Parathyroid adenoma (tissue), 2 donors: ENCODE measurements at regions not wholly inside any gene's neighbourhood (a gene's known extent, or its start where the extent isn't known, plus 50 kb on each side); places are given as distances from the start of the nearest gene placed in this dataset.

Experiments
- H2AFZ ChIP-seq: fragments of 300-600 bp; sonication (generic); one replicate; pipeline ENCODE4 v1.7.0; 2017; ENCODE audit warnings: antibody characterized with exemption, mild to moderate bottlenecking
- H3K27ac ChIP-seq: fragments of 300-600 bp; sonication (generic); one replicate; pipeline ENCODE4 v1.7.0; 2017
- H3K27me3 ChIP-seq: fragments of 300-600 bp; sonication (generic); one replicate; pipeline ENCODE4 v1.7.0; 2017; ENCODE audit warnings: low read length; ENCODE audit not compliant: control insufficient read depth, insufficient read depth
- H3K36me3 ChIP-seq: fragments of 300-600 bp; sonication (generic); one replicate; pipeline ENCODE4 v1.7.0; 2017; ENCODE audit warnings: low read length; ENCODE audit not compliant: control insufficient read depth, insufficient read depth
- H3K4me1 ChIP-seq: fragments of 300-600 bp; sonication (generic); one replicate; pipeline ENCODE4 v1.7.0; 2017; ENCODE audit warnings: control low read depth
- H3K4me2 ChIP-seq: fragments of 300-600 bp; sonication (generic); one replicate; pipeline ENCODE4 v1.7.0; 2017; ENCODE audit warnings: low read length
- H3K4me3 ChIP-seq: fragments of 300-600 bp; sonication (generic); one replicate; pipeline ENCODE4 v1.7.0; 2017; ENCODE audit warnings: low read depth, low read length
- H3K79me2 ChIP-seq: fragments of 300-600 bp; sonication (generic); one replicate; pipeline ENCODE4 v1.7.0; 2017; ENCODE audit warnings: control low read depth
- H3K9ac ChIP-seq: fragments of 300-600 bp; sonication (generic); one replicate; pipeline ENCODE4 v1.7.0; 2017; ENCODE audit warnings: mild to moderate bottlenecking
- H3K9me3 ChIP-seq: fragments of 300-600 bp; sonication (generic); one replicate; pipeline ENCODE4 v1.7.0; 2017; ENCODE audit warnings: low read length; ENCODE audit not compliant: control insufficient read depth
- CTCF ChIP-seq: fragments of 300-600 bp; sonication (generic); IDR thresholded peaks from one replicate; pipeline ENCODE4 v1.7.0; 2017; ENCODE audit warnings: antibody characterized with exemption, mild to moderate bottlenecking
- donor health status: primary hyperparathyroidism.

GRCh38 chr2:172332507-172332906, 94.9 kb upstream of the ITGA6 start:
- Histone ChIP-seq H3K4me2 (no peak overlapping the region), H3K4me1 (no peaks in the 10 kb centered on the region), H3K27me3 (no peaks in the 10 kb centered on the region), H3K4me3 (no peak overlapping the region), H3K9ac (no peak overlapping the region), H3K36me3 (no peaks in the 10 kb centered on the region), H3K79me2 (no peaks in the 10 kb centered on the region), H3K27ac (no peak overlapping the region), H3K9me3 (no peaks in the 10 kb centered on the region), H2AFZ (no peak overlapping the region)
- TF ChIP-seq CTCF = no peak

GRCh38 chr2:172333235-172333977, 94.0 kb upstream of the ITGA6 start:
- H3K79me2 ChIP-seq = no peaks in the 10 kb centered on the region
- TF ChIP-seq CTCF = no peak
- H3K9ac ChIP-seq = no peak overlapping the region
- H2AFZ ChIP-seq = no peak overlapping the region
- H3K36me3 ChIP-seq = no peaks in the 10 kb centered on the region
- H3K27me3 ChIP-seq = no peaks in the 10 kb centered on the region
- H3K4me2 ChIP-seq = no peak overlapping the region
- no peaks in the 10 kb centered on the region for H3K4me1 ChIP-seq
- no peak overlapping the region for H3K4me3 ChIP-seq
- H3K9me3 ChIP-seq = no peaks in the 10 kb centered on the region
- H3K27ac ChIP-seq = no peak overlapping the region

DNA sequence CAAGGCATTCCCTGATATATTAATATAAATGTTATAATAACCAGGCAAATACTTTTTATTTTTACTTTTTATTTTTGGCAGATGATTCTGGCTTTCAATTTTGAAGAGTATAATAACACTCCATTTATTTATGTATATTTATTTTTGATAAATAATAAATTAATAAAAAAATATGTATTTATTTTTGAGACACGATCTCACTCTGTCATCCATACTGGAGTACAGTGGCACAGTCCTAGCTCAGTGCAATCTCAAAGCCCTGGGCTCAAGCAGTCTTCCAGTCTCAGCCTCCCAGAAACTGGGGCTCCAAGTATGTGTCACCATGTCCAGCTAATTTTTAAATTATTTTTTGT, 93.4 kb upstream of the ITGA6 start:
- H3K36me3 ChIP-seq = no peaks in the 10 kb centered on the region
- H3K9ac ChIP-seq = no peak overlapping the region
- H3K4me1 ChIP-seq = no peaks in the 10 kb centered on the region
- H3K27me3 ChIP-seq = no peaks in the 10 kb centered on the region
- no peak overlapping the region for H3K4me2 ChIP-seq
- no peaks in the 10 kb centered on the region for H3K9me3 ChIP-seq
- TF ChIP-seq CTCF = no peak
- H3K4me3 ChIP-seq = no peak overlapping the region
- no peak overlapping the region for H2AFZ ChIP-seq
- no peak overlapping the region for H3K27ac ChIP-seq
- H3K79me2 ChIP-seq = no peaks in the 10 kb centered on the region

DNA sequence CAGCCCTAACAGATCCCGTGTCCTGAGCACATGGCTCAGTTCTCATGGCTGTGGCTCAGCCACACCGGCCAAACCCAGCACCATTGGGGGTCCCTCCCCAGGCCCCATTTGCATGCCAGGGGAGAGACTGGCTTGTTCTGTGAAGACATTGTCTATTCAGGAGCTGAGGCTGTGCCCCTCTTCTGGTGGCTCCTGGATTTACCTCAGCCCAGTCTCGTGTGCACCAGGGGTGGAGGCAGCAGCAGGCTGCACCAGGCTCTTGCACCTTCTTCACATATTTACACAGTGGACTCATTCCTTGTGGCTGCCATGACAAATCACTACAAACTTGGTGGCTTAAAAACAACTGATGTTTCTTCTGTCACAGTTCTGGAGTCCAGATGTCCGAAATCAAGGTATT, 92.4 kb upstream of the ITGA6 start:
- Histone ChIP-seq H3K79me2 (no peaks in the 10 kb centered on the region), H3K27ac (no peak overlapping the region), H2AFZ (no peak overlapping the region), H3K36me3 (no peaks in the 10 kb centered on the region), H3K4me1 (no peaks in the 10 kb centered on the region), H3K4me3 (no peak overlapping the region), H3K9me3 (no peaks in the 10 kb centered on the region), H3K9ac (no peak overlapping the region), H3K4me2 (no peak overlapping the region), H3K27me3 (no peaks in the 10 kb centered on the region)
- no peak for TF ChIP-seq CTCF

GRCh38 chr2:172335736-172336135, 91.7 kb upstream of the ITGA6 start:
- Histone ChIP-seq H3K79me2 (no peaks in the 10 kb centered on the region), H3K27me3 (no peaks in the 10 kb centered on the region), H2AFZ (no peak overlapping the region), H3K4me2 (no peak overlapping the region), H3K4me3 (no peak overlapping the region), H3K4me1 (no peaks in the 10 kb centered on the region), H3K36me3 (no peaks in the 10 kb centered on the region), H3K9ac (no peak overlapping the region), H3K9me3 (no peaks in the 10 kb centered on the region), H3K27ac (no peak overlapping the region)
- TF ChIP-seq CTCF = no peak
